HG02610 (cell line): ENCODE measurements at regions not wholly inside any gene's neighbourhood (a gene's known extent, or its start where the extent isn't known, plus 50 kb on each side); places are given as distances from the start of the nearest gene placed in this dataset.
"Not testable (repeated sequence)": the region's sequence is repeated elsewhere in the genome, so short reads cannot be mapped to it uniquely, and the experiment has no call there.

Experiments
- ATAC-seq: cut with Tn5 transposase; IDR thresholded peaks from one replicate; pipeline ENCODE4 v1.9.1; 2021; ENCODE audit warnings: mild to moderate bottlenecking, moderate library complexity; ENCODE audit not compliant: unreplicated experiment

GRCh38 chr11:33974804-33975203 is 76.7 kb upstream of the CAPRIN1 start:
- no peak for ATAC-seq

DNA sequence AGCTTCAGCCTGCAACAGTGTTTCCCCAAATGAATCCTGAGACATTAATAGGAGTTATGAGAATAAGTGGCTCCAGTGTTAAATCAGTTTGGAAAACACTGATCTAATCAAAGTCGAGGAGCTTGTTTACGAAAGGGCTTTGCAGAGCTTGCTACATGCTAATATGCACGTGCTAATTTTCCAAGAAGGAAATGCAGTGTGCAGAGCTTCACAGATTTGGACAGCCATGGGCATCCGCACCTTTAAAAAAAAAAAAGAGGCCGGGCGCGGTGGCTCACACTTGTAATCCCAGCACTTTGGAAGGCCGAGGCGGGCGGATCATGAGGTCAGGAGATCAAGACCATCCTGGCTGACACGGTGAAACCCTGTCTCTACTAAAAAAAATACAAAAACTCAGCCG is 79.7 kb upstream of the LMO2 start:
- not testable (repeated sequence) for ATAC-seq

GRCh38 chr11:33970984-33971466 is 79.1 kb upstream of the LMO2 start:
- ATAC-seq = peak; percentile 51

DNA sequence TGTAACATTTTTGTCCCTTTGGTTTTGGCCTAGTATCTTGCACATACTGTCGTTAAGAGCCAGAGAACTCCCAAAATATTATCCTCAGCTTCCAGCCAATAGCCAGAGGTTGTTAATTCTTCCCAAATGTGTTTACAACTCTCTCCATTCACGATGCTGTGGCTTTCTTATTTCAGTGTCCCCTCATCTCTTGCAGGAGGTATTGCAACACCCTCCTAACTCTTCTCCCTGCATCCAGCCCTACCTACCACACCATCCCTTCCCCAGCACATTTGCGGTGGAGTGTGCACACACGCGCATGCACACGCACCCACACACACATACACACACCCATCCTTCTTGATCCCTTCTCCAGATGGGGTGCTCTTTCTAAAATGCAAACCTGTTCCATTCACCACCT is 75.6 kb upstream of the LMO2 start:
- ATAC-seq = no peak

DNA sequence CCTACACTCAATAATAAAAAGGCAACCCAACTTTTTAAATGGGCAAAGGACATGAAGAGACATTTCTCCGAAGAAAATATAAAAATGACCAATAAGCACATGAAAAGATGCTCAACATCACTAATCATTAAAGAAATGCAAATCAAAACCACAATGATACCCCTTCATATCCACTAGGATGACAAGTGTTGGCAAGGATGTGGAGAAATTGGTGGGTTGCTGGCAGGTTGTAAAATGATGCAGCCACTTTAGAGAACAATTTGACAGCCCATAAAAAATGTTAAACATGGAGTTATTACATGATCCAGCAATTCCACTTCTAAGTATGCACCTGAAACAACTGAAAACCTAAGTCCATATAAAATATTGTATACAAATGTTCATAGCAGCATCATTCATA is 73.2 kb upstream of the LMO2 start:
- no peak for ATAC-seq

DNA sequence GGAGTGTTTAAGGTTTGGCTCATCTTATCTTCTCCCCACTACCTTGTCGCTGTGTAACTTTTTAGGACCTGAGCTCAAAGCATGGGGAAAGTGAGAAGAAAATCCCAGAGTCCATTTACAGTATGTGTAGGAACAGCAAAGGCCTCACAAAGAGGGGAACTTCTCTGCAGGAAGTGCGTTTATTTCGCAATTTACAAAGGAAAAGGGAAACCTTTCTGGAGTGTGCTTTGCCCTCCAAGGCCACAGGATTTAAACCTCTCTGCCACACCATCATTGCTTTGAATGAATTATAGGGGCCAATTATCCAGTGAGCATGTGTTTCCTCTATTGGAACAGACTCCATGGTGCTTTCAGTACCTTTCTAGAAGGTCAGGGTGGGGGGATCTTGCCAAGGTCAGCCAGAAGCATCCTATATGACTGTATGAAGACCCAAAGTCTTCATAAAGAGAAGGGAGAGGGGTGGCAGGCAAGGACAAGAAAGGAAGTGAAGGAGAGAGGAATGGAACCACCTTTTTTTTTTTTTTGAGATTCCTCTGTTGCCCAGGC is 68.1 kb upstream of the LMO2 start:
- no peak for ATAC-seq

GRCh38 chr11:33957304-33957917 is 65.5 kb upstream of the LMO2 start:
- no peak for ATAC-seq

DNA sequence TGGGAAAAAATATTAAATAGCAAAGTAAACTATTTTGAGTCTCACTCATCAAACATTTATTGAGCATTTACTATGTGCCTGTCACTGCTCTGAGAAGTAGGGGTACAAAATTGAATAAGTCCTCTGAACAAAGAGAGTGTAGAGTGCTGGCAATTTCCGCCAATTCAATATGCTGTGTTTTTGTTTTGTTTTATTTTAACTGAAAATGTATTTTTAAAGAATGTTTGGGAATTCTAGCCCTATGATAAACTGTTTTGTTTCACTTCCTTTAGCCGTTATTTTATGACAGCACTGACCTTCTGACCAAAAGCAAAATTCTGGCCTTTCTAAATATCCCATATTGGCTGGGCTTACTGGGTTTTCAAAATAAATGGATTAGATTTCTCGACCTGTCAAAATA is 64.7 kb upstream of the LMO2 start:
- ATAC-seq = no peak

- no peak for ATAC-seq
Observed at GRCh38 chr11:33953289-33953688, 61.4 kb upstream of the LMO2 start.

DNA sequence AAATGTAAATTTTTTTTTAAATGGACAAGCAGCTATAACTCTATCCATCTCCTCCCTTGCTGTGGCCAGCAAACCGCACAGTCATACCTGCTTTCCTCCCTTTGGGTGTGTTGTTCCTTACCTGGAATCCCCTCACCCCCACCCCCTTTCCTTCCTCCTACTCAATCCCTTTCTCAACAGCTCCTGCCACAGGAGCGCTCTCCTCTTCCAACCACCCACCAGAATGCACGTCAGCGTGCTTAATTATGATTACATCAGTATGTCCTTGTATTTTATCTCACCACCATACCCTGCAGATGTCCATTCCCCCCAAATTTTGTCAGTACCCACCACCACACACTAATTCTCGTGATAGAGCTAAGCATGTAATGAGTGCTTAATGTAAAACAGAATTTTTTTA is 60.9 kb upstream of the LMO2 start:
- ATAC-seq = no peak

DNA sequence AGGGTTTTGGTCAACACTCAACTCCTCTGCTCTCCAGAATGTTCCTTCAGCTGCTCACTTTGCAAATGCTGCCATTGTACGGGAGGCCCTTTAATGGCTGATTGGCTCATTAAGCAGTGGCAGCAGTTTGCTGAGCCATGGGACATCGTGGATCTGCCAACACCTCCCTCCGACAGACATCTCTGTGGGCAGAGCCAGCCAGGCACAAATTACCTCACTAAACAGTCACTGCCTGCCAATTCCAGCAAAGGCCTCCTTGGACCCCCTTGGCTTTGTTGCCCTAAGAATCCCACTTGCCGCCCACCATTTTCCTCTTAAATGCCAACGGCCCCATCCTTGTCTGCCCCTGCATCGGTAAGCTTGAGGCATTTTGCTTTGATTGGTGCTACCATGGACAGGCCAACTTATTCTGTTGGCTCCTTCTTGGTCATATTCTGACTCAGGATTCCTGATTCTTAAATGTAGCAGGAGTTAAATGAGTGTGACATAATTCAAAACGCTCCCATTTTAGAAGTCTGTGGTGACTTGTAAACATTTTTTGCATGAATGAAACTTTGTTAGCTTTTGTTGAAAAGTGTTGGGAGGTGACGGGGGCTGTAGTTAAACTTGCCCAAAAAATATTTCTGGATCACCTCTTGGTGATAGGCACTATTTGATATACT is 57.5 kb upstream of the LMO2 start:
- ATAC-seq = no peak

DNA sequence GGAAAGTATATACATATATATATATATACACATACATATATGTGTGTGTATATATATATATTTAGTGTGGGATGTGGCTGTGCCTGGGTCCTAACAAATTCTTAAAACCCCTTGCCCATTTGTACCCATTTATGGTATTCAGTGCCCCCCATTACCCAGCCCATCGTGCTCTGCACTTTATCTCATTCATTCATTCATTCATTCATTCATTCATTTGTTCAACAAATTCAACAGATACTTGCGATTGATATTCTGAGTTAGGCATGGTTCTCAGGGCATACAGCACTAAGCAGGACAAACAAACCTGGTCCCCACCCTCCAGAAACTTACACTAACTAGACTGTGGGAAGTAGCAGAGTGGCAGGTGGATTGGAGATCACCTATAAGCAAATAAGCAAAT is 56.6 kb upstream of the LMO2 start:
- no peak for ATAC-seq

- ATAC-seq = not testable (repeated sequence)
Observed at GRCh38 chr11:33947918-33948317, 56.0 kb upstream of the LMO2 start.

GRCh38 chr11:33946930-33947329 is 55.1 kb upstream of the LMO2 start:
- ATAC-seq = no peak

DNA sequence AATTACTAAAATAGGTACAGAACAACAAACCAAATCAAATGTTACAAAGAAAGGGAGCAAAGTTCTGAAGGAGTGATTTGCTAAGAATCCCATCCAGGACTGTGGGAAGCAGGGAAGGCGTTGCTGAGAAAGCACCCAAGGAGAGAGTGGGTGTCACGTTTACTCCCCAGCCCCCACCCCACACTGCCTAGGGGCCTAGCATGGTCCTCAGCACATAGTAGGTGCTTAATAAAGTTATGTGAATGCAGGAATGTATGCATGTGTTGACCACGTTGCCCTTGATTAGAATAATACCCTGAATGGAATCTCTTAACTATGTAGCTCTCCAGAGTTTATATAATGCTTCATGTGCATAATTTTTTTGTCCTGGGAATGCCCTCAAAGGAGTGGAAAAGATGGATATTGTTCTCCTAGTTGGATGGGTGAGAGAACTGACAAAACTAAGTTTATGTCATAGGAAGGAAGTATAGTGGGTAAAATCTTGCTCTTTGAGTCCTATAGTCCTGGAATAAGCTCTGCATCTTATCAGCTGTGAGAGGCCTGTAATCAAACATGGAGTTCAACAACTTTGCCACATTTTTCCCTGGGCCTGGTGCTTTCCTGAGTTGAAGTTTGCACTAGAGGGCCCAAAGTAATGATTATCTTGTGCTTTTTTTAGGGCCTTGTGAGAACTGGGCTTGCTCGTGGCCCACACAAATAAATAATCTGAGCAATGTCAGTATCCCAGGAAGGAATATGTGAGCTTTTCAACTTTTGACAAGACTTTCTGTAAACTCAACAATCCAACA is 53.8 kb upstream of the LMO2 start:
- ATAC-seq = no peak

GRCh38 chr11:33944693-33945424 is 53.0 kb upstream of the LMO2 start:
- ATAC-seq = no peak

DNA sequence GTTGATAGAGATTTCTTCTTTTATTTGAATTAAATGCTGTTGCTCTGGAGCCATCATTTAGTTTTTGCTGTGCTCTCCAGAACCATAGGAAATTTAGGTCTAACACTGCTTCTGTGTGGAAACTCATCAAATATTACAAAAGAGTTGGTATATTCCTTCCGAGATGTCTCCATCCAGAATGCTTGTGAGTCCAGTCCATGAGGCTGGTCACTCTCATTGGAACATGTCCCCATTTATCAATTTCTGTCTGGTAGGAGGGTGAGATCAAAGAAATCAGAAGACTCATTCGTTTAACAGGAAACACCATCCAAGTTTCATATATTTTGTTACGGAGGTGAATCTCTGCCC is 52.4 kb upstream of the LMO2 start:
- ATAC-seq = no peak

DNA sequence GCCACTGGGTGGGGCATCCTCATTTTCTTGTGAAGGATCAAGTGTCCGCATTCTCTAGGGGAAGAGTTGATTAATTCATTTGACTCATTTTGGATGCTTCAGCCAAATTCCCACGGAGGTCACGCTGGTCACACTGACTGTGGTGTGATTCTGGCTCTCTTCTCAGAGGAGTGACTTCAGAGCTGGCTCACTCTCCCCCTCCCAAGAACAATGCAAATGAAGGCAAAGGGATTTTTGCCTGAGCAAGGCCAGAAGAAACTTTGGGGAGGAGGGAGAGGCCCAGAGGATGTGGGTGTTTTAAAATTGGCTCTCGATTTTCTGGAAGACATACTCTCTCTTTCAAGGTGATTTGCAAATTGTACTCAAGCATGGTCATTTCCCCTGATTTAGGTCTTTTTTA is 51.1 kb upstream of the LMO2 start:
- ATAC-seq = peak; percentile 87

- ATAC-seq = peak; percentile 32
Observed at GRCh38 chr11:33941637-33942160, 49.8 kb upstream of the LMO2 start.
